ENCODE measurements at regions not wholly inside any gene's neighbourhood (a gene's known extent, or its start where the extent isn't known, plus 50 kb on each side); places are given as distances from the start of the nearest gene placed in this dataset.

- DNase-seq: no peak
These were observed 293.1 kb downstream of the ARHGAP12 start for GRCh38 chr10:31635415-31636065.

- no peak for DNase-seq
These were observed 293.6 kb downstream of the ARHGAP12 start for GRCh38 chr10:31635009-31635408.

- DNase-seq: no peak
These were observed 297.6 kb downstream of the ARHGAP12 start for GRCh38 chr10:31630861-31631567.

- DNase-seq: no peak
These were observed 303.1 kb downstream of the ARHGAP12 start for GRCh38 chr10:31625566-31625965.

- no peak for DNase-seq
These were observed 304.0 kb downstream of the ARHGAP12 start for GRCh38 chr10:31624611-31625010.

GRCh38 chr10:31623947-31624346 lies 304.7 kb downstream of the ARHGAP12 start:
- no peak for DNase-seq

GRCh38 chr10:31623466-31623865 lies 304.4 kb downstream of the ZEB1 start:
- no peak for DNase-seq

GRCh38 chr10:31622978-31623377 lies 304.0 kb downstream of the ZEB1 start:
- no peak for DNase-seq

- no peak for DNase-seq
These were observed 302.7 kb downstream of the ZEB1 start for GRCh38 chr10:31621733-31622132.

GRCh38 chr10:31620226-31621151 lies 301.5 kb downstream of the ZEB1 start:
- DNase-seq: no peak

- no peak for DNase-seq
These were observed 300.6 kb downstream of the ZEB1 start for GRCh38 chr10:31619531-31620061.

- DNase-seq: no peak
These were observed 299.7 kb downstream of the ZEB1 start for GRCh38 chr10:31618541-31619291.

GRCh38 chr10:31617757-31618156 lies 298.7 kb downstream of the ZEB1 start:
- DNase-seq: no peak

GRCh38 chr10:31617133-31617532 lies 298.1 kb downstream of the ZEB1 start:
- DNase-seq: no peak

- DNase-seq: no peak
These were observed 296.1 kb downstream of the ZEB1 start for GRCh38 chr10:31615129-31615528.

- no peak for DNase-seq
These were observed 295.6 kb downstream of the ZEB1 start for GRCh38 chr10:31614611-31615010.

GRCh38 chr10:31612082-31612481 lies 293.1 kb downstream of the ZEB1 start:
- DNase-seq: no peak

GRCh38 chr10:31611161-31611560 lies 292.1 kb downstream of the ZEB1 start:
- DNase-seq: no peak

- DNase-seq: no peak
These were observed 288.5 kb downstream of the ZEB1 start for GRCh38 chr10:31607481-31607880.

- no peak for DNase-seq
These were observed 287.8 kb downstream of the ZEB1 start for GRCh38 chr10:31606841-31607240.

- DNase-seq: no peak
These were observed 287.0 kb downstream of the ZEB1 start for GRCh38 chr10:31605861-31606525.

GRCh38 chr10:31605426-31605825 lies 286.4 kb downstream of the ZEB1 start:
- DNase-seq: no peak

All from activated CD4-positive, alpha-beta T cell treated with anti-CD3 and anti-CD28 coated beads for 4 hours (primary cell).